ENCODE measurements at regions not wholly inside any gene's neighbourhood (a gene's known extent, or its start where the extent isn't known, plus 50 kb on each side); places are given as distances from the start of the nearest gene placed in this dataset.
"Not testable (repeated sequence)": the region's sequence is repeated elsewhere in the genome, so short reads cannot be mapped to it uniquely, and the experiment has no call there.

- H3K27me3 ChIP-seq (ENCODE audit: control insufficient read depth, insufficient read depth, low read length): no peaks in the 10 kb centered on the region
- H3K4me3 ChIP-seq (ENCODE audit: low read depth, low read length): no peak overlapping the region
- TF ChIP-seq, protein P1, sequence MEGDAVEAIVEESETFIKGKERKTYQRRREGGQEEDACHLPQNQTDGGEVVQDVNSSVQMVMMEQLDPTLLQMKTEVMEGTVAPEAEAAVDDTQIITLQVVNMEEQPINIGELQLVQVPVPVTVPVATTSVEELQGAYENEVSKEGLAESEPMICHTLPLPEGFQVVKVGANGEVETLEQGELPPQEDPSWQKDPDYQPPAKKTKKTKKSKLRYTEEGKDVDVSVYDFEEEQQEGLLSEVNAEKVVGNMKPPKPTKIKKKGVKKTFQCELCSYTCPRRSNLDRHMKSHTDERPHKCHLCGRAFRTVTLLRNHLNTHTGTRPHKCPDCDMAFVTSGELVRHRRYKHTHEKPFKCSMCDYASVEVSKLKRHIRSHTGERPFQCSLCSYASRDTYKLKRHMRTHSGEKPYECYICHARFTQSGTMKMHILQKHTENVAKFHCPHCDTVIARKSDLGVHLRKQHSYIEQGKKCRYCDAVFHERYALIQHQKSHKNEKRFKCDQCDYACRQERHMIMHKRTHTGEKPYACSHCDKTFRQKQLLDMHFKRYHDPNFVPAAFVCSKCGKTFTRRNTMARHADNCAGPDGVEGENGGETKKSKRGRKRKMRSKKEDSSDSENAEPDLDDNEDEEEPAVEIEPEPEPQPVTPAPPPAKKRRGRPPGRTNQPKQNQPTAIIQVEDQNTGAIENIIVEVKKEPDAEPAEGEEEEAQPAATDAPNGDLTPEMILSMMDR (IDR thresholded peaks at IDR 0.05; ENCODE audit: insufficient read depth, low read length, severe bottlenecking): no peak
- DNase-seq (ENCODE audit: low read depth) (no peak), FAIRE-seq (no peak)
- no peaks in the 10 kb centered on the region for H3K36me3 ChIP-seq (ENCODE audit: control insufficient read depth, insufficient read depth, low read length)
Measured at GRCh38 chr18:10354890-10355289, 99.5 kb upstream of the APCDD1 start.

DNA sequence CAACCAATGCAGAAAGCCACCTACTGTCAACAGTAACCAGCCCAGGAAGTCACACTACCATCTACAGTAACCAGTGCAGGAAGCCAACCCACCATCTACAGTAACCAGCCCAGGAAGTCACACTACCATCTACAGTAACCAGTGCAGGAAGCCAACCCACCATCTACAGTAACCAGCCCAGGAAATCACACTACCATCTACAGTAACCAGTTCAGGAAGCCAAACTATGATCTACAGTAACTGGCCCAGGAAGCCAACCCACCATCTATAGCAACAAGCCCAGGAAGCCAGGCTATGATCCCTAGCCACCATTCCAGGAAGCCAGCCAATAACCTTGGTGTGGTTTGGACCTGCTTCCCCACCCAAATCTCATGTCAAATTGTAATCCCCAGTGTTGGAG, 97.4 kb upstream of the APCDD1 start:
- H3K36me3 ChIP-seq (ENCODE audit: control insufficient read depth, insufficient read depth, low read length); H3K4me3 ChIP-seq (ENCODE audit: low read depth, low read length); DNase-seq (ENCODE audit: low read depth); H3K27me3 ChIP-seq (ENCODE audit: control insufficient read depth, insufficient read depth, low read length): not testable (repeated sequence)
- peak; percentile 95 for FAIRE-seq

GRCh38 chr18:10361660-10362059, 92.8 kb upstream of the APCDD1 start:
- no peak for DNase-seq (ENCODE audit: low read depth)
- TF ChIP-seq, protein P1 (IDR thresholded peaks at IDR 0.05; ENCODE audit: insufficient read depth, low read length, severe bottlenecking): no peak
- no peaks in the 10 kb centered on the region for H3K27me3 ChIP-seq (ENCODE audit: control insufficient read depth, insufficient read depth, low read length)
- no peak for FAIRE-seq
- no peaks in the 10 kb centered on the region for H3K36me3 ChIP-seq (ENCODE audit: control insufficient read depth, insufficient read depth, low read length)
- H3K4me3 ChIP-seq (ENCODE audit: low read depth, low read length): no peak overlapping the region

GRCh38 chr18:10365021-10365500, 89.4 kb upstream of the APCDD1 start:
- H3K36me3 ChIP-seq (ENCODE audit: control insufficient read depth, insufficient read depth, low read length): no peaks in the 10 kb centered on the region
- TF ChIP-seq, protein P1 (IDR thresholded peaks at IDR 0.05; ENCODE audit: insufficient read depth, low read length, severe bottlenecking): no peak
- no peak for DNase-seq (ENCODE audit: low read depth)
- no peak overlapping the region for H3K4me3 ChIP-seq (ENCODE audit: low read depth, low read length)
- H3K27me3 ChIP-seq (ENCODE audit: control insufficient read depth, insufficient read depth, low read length): no peaks in the 10 kb centered on the region
- FAIRE-seq: no peak

- Histone ChIP-seq H3K4me3 (ENCODE audit: low read depth, low read length) (no peak overlapping the region), H3K27me3 (ENCODE audit: control insufficient read depth, insufficient read depth, low read length) (no peaks in the 10 kb centered on the region), H3K36me3 (ENCODE audit: control insufficient read depth, insufficient read depth, low read length) (no peaks in the 10 kb centered on the region)
- TF ChIP-seq, protein P1 (IDR thresholded peaks at IDR 0.05; ENCODE audit: insufficient read depth, low read length, severe bottlenecking): no peak
- DNase-seq (ENCODE audit: low read depth) (no peak), FAIRE-seq (no peak)
Measured at GRCh38 chr18:10365901-10366300, 88.5 kb upstream of the APCDD1 start.

DNA sequence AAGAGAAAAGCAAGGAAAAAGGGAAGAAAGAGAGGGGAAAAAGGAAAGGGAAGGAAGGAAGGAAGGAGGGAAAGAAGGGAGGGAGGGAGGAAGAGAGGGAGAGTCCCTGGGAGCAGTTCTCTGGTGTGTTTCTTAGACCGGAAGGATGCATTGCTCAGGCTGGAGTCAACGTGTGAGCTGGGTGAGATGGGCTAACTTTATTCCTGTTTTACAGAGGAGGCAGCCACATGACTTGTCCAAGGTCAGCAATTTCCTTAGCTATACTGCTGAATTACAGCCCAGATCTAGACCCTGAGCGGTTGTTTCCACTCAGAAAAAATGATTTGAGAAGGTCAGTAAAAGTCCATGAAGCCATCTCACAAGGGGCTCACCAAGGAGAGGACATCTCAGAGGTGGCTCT, 86.6 kb upstream of the APCDD1 start:
- Histone ChIP-seq H3K4me3 (ENCODE audit: low read depth, low read length) (no peak overlapping the region), H3K27me3 (ENCODE audit: control insufficient read depth, insufficient read depth, low read length) (no peaks in the 10 kb centered on the region), H3K36me3 (ENCODE audit: control insufficient read depth, insufficient read depth, low read length) (no peaks in the 10 kb centered on the region)
- TF ChIP-seq, protein P1 (IDR thresholded peaks at IDR 0.05; ENCODE audit: insufficient read depth, low read length, severe bottlenecking): no peak
- DNase-seq (ENCODE audit: low read depth): no peak
- peak; percentile 32 for FAIRE-seq

Measured in bronchial epithelial cell (primary cell).